GM23338 (cell line): ENCODE measurements at regions not wholly inside any gene's neighbourhood (a gene's known extent, or its start where the extent isn't known, plus 50 kb on each side); places are given as distances from the start of the nearest gene placed in this dataset.

Experiments used
- ATAC-seq: fragments of 200-7000 bp; cut with Tn5 transposase; 3 replicates; pipeline ENCODE4 v1.9.1; 2020
- DNase-seq: peaks from one replicate; pipeline ENCODE4 v3.0.0-alpha.2; 2015; ENCODE audit warnings: low spot score
- H2AFZ ChIP-seq: fragments of 200-600 bp; sonication (generic); 2 replicates; pipeline ENCODE4 v1.8.0; 2016; ENCODE audit warnings: antibody characterized with exemption, mild to moderate bottlenecking, moderate library complexity
- H3F3A ChIP-seq: fragments of 200-600 bp; sonication (generic); replicated peaks from 2 replicates; pipeline ENCODE4 v1.8.0; 2017; ENCODE audit warnings: antibody characterized with exemption, mixed run types, low read depth
- H3K27ac ChIP-seq: fragments of 200-600 bp; sonication (generic); 2 replicates; pipeline ENCODE4 v1.6.1; 2016; ENCODE audit warnings: low read depth
- H3K27me3 ChIP-seq: fragments of 200-600 bp; sonication (generic); 2 replicates; pipeline ENCODE4 v1.8.0; 2016; ENCODE audit warnings: mild to moderate bottlenecking, mixed run types, moderate library complexity; ENCODE audit not compliant: insufficient read depth
- H3K36me3 ChIP-seq: fragments of 200-600 bp; sonication (generic); 2 replicates; pipeline ENCODE4 v1.8.0; 2016; ENCODE audit warnings: mild to moderate bottlenecking; ENCODE audit not compliant: insufficient read depth
- H3K4me1 ChIP-seq: fragments of 200-600 bp; sonication (generic); 2 replicates; pipeline ENCODE4 v1.8.0; 2016; ENCODE audit warnings: mild to moderate bottlenecking, moderate library complexity; ENCODE audit not compliant: insufficient read depth
- H3K4me2 ChIP-seq: fragments of 200-600 bp; sonication (generic); 2 replicates; pipeline ENCODE4 v1.7.1; 2017; ENCODE audit warnings: mixed run types
- H3K4me3 ChIP-seq: fragments of 200-600 bp; sonication (generic); 2 replicates; pipeline ENCODE4 v1.6.1; 2016; ENCODE audit warnings: mixed run types
- H3K79me2 ChIP-seq: fragments of 200-600 bp; sonication (generic); replicated peaks from 2 replicates; pipeline ENCODE4 v1.8.0; 2017; ENCODE audit warnings: mild to moderate bottlenecking; ENCODE audit not compliant: insufficient read depth
- H3K9me2 ChIP-seq: fragments of 200-600 bp; sonication (generic); 2 replicates; pipeline ENCODE4 v1.8.0; 2017; ENCODE audit not compliant: insufficient read depth
- H4K20me1 ChIP-seq: fragments of 200-600 bp; sonication (generic); replicated peaks from 2 replicates; pipeline ENCODE4 v1.8.0; 2017; ENCODE audit warnings: mild to moderate bottlenecking; ENCODE audit not compliant: insufficient read depth
- H3K27ac Mint-ChIP-seq: 2 replicates; pipeline ENCODE4 v1.8.0; 2020; ENCODE audit warnings: inconsistent platforms, mild to moderate bottlenecking, moderate library complexity, mixed read lengths
- H3K27me3 Mint-ChIP-seq: 3 replicates; pipeline ENCODE4 v1.8.0; 2022; ENCODE audit warnings: low read depth, mild to moderate bottlenecking, moderate library complexity, mixed read lengths, inconsistent platforms; ENCODE audit not compliant: insufficient read depth, poor library complexity
- H3K36me3 Mint-ChIP-seq: 3 replicates; pipeline ENCODE4 v1.8.0; 2021; ENCODE audit warnings: low read depth, mild to moderate bottlenecking, inconsistent platforms, moderate library complexity, mixed read lengths
- H3K4me1 Mint-ChIP-seq: 3 replicates; pipeline ENCODE4 v1.8.0; 2020; ENCODE audit warnings: mild to moderate bottlenecking, inconsistent platforms, mixed read lengths
- H3K4me3 Mint-ChIP-seq: 3 replicates; pipeline ENCODE4 v1.8.0; 2021; ENCODE audit warnings: moderate library complexity, mild to moderate bottlenecking, inconsistent platforms, mixed read lengths
- H3K9me3 Mint-ChIP-seq: 3 replicates; pipeline ENCODE4 v1.8.0; 2020; ENCODE audit warnings: moderate library complexity, mild to moderate bottlenecking, inconsistent platforms, mixed read lengths
- EZH2 ChIP-seq: fragments of 200-600 bp; sonication (generic); IDR thresholded peaks from one replicate; pipeline ENCODE4 v1.8.0; 2017; ENCODE audit warnings: antibody characterized with exemption, mild to moderate bottlenecking, low read depth; ENCODE audit not compliant: unreplicated experiment
- EZH2phosphoT487 ChIP-seq: fragments of 200-600 bp; sonication (generic); IDR thresholded peaks from one replicate; pipeline ENCODE4 v1.8.1; 2018; ENCODE audit warnings: antibody characterized with exemption; ENCODE audit not compliant: unreplicated experiment
- REST ChIP-seq: IDR thresholded peaks from one replicate; pipeline ENCODE4 v1.6.1; 2018; ENCODE audit warnings: antibody characterized with exemption; ENCODE audit not compliant: unreplicated experiment
- STAT1 ChIP-seq: IDR thresholded peaks from one replicate; pipeline ENCODE4 v1.6.1; 2016; ENCODE audit warnings: antibody characterized with exemption; ENCODE audit not compliant: unreplicated experiment
- ZNF114 ChIP-seq: fragments of 250-450 bp; sonication (Bioruptor Pico); IDR thresholded peaks from 2 replicates; pipeline ENCODE4 v1.5.0; 2020; ENCODE audit warnings: mild to moderate bottlenecking, moderate library complexity
- ZNF331 ChIP-seq: fragments of 250-450 bp; sonication (Bioruptor Pico); IDR thresholded peaks from 2 replicates; pipeline ENCODE4 v1.5.0; 2020; ENCODE audit warnings: low read depth, mild to moderate bottlenecking, moderate library complexity

DNA sequence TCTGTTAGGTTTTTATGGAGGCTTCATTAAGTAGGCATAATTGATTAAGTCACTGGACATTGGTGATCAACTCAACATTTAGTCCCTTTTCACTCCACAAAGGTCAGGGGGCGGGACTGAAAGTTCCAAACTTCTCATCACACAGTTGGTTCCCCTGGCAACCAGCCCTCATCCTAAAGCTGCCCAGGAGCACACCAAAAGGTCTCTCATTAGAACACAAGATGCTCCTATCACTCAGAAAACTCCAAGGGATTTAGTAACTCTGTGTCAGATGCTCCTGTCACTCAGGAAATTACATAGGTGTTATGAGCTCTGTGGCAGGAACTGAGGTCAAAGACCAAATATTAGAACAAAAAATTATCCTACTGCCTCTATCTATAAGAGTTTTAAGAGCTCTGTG is 321.5 kb downstream of the OTOL1 start:
- Histone ChIP-seq H3F3A (no peaks in the 10 kb centered on the region), H3K27ac (no peak overlapping the region), H3K27me3 (no peaks in the 10 kb centered on the region)

GRCh38 chr3:161821591-161821990 is 325.0 kb downstream of the OTOL1 start:
- Histone ChIP-seq H3K79me2 (no peaks in the 10 kb centered on the region), H3K4me2 (no peak overlapping the region), H3F3A (no peaks in the 10 kb centered on the region), H4K20me1 (no peaks in the 10 kb centered on the region), H2AFZ (no peak overlapping the region), H3K36me3 (no peaks in the 10 kb centered on the region), H3K27me3 (no peaks in the 10 kb centered on the region), H3K4me1 (no peaks in the 10 kb centered on the region), H3K27ac (no peak overlapping the region), H3K9me2 (peaks cover 2% of the 10 kb centered on the region; the same call in 1 of the 2 replicates), H3K4me3 (no peak overlapping the region)
- Mint-ChIP-seq H3K27me3 (no peaks in the 10 kb centered on the region), H3K4me1 (no peaks in the 10 kb centered on the region), H3K27ac (no peak overlapping the region), H3K4me3 (no peak overlapping the region), H3K36me3 (no peaks in the 10 kb centered on the region), H3K9me3 (no peaks in the 10 kb centered on the region)
- DNase-seq (no peak), ATAC-seq (no peak)
- TF ChIP-seq ZNF331 (CRISPR knock-in tag) = no peak
- TF ChIP-seq STAT1 = no peak
- TF ChIP-seq REST = no peak
- no peak for TF ChIP-seq EZH2phosphoT487
- TF ChIP-seq EZH2 = no peak
- no peak for TF ChIP-seq ZNF114

More for the DNA sequence above, 321.5 kb downstream of the OTOL1 start:
- no peak for ATAC-seq
- Histone ChIP-seq H4K20me1 (no peaks in the 10 kb centered on the region), H3K4me2 (no peak overlapping the region), H3K36me3 (no peaks in the 10 kb centered on the region), H3K9me2 (no peaks in the 10 kb centered on the region), H2AFZ (no peak overlapping the region), H3K4me3 (no peak overlapping the region), H3K4me1 (no peaks in the 10 kb centered on the region), H3K79me2 (no peaks in the 10 kb centered on the region)
- H3K27me3 Mint-ChIP-seq = no peaks in the 10 kb centered on the region
- H3K36me3 Mint-ChIP-seq = no peaks in the 10 kb centered on the region
- H3K27ac Mint-ChIP-seq = no peak overlapping the region
- H3K9me3 Mint-ChIP-seq = no peaks in the 10 kb centered on the region
- TF ChIP-seq STAT1 (no peak), REST (no peak), ZNF114 (no peak)
- no peak overlapping the region for H3K4me3 Mint-ChIP-seq
- no peaks in the 10 kb centered on the region for H3K4me1 Mint-ChIP-seq
- no peak for DNase-seq
